ENCODE measurements at regions not wholly inside any gene's neighbourhood (a gene's known extent, or its start where the extent isn't known, plus 50 kb on each side); places are given as distances from the start of the nearest gene placed in this dataset.

DNA sequence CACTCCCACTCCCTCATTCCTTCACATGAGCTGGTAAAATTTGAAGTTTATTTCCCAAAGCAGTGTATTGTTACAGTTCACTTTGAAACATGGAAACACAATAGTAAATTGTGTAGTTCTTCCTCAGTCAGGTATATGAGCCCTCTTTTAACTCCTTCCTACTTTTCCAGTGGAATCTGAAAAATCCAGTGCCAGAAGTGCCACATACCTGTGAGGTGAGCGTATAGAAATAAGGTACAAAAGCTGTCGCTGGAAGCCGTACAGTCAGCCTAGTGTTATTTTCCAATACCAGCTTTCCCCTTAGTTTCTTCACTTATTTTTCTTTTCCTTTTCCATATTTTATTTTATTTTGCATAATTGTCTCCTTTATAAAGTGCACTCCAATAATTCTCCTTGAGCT lies 81.7 kb upstream of the CADM2 start:
- no peak for DNase-seq (ENCODE audit: low read depth in 2 of 2)

- DNase-seq (ENCODE audit: low read depth in 2 of 2): no peak
Observed at GRCh38 chr3:84881288-84881687, 77.5 kb upstream of the CADM2 start.

DNA sequence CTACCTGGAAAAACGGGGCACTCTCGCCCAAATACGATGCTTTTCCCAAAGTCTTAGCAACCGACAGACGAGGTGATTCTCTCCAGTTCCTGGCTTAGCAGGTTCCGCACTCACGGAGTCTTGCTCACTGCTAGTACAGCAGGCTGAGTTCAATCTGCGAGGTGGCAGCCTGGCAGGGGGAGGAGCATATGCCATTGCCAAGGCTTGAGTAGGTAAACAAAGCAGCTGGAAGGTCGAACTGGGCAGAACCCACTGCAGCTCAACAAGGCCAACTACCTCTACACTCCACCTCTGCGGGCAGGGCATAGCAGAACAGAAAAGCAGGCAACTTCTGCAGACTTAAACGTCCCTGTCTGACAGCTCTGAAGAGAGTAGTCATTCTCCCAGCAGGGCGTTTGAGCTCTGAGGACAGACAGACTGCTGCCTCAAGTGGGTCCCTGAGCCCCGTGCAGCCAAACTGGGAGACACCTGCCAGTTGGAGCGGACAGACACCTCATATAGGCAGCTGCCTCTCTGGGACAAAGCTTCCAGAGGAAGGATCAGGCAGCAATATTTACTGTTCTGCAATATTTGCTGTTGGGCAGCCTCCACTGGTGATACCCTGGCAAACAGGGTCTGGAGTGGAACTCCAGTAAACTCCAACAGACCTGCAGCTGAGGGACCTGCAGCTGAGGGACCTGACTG lies 73.4 kb upstream of the CADM2 start:
- no peak for DNase-seq (ENCODE audit: low read depth in 2 of 2)

DNA sequence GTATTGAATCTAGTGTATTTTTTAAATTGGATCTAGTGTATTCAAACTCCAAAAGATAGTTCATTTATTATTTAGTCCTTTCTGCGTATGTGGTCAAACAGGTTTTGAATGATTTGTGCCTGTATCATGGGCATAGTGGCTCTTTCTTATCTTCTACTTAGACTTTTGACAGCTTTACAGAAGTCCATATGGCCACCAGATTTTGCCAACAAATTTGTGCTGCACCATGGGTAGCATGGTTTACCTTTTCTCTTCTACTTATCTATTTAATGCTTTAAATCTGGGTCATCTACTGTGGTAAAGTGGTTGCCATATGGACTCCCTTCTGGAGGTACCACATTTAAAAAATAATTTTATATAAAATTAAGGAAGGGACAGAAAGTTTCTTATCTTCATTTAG lies 66.9 kb upstream of the CADM2 start:
- no peak for DNase-seq (ENCODE audit: low read depth in 2 of 2)

- DNase-seq (ENCODE audit: low read depth in 2 of 2): no peak
Observed at GRCh38 chr3:84893211-84893610, 65.6 kb upstream of the CADM2 start.

- no peak for DNase-seq (ENCODE audit: low read depth in 2 of 2)
Observed at GRCh38 chr3:84904212-84904611, 54.6 kb upstream of the CADM2 start.

GRCh38 chr3:84904816-84905555 lies 53.8 kb upstream of the CADM2 start:
- no peak for DNase-seq (ENCODE audit: low read depth in 2 of 2)

DNA sequence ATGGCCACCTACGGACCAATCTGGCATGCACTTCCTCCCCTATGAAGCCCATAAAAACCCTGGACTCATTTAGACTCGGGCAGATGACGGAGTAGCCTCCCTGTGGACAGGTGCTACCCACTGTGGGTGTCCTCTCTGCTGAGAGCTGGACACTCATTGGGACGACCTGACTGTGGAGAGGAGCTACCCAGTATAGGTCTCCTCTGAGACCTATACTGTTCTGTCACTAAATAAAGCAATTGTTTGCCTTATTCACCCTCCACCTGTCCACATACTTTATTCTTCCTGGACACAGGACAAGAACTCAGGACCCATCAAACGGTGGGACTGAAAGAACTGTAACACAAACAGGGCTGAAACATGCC lies 53.3 kb upstream of the CADM2 start:
- DNase-seq (ENCODE audit: low read depth in 2 of 2): no peak

DNA sequence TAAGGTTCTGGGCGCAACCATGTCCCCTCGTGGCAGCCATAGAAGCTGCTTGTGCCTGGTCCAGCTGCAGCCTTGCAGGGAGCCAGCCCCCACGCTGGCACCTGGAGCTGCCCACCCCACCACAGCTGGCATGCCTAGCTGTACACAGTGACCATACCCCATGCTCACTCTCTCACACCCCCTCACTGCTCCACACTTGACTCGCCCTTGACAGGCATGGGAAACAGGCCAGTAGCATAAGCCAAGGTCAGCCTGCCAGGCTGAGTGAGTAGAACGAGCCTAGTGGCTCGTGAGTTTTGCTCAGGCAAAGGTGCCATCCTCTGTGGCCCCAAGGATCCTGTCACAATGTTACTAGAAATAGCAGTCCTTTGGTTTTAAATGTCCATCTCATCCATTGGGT lies 52.7 kb upstream of the CADM2 start:
- no peak for DNase-seq (ENCODE audit: low read depth in 2 of 2)

Measured in dermis microvascular lymphatic vessel endothelial cell (primary cell).